ENCODE measurements at regions not wholly inside any gene's neighbourhood (a gene's known extent, or its start where the extent isn't known, plus 50 kb on each side); places are given as distances from the start of the nearest gene placed in this dataset.
"Not testable (repeated sequence)": the region's sequence is repeated elsewhere in the genome, so short reads cannot be mapped to it uniquely, and the experiment has no call there.

- no peak overlapping the region for H3K27ac ChIP-seq (ENCODE audit: low read depth in 1 of 2, low read length in 1 of 2)
- H3K4me3 ChIP-seq, result no peak overlapping the region
- DNase-seq (no peak), ATAC-seq (ENCODE audit: insufficient read depth, low FRiP score) (no peak)
- no peak overlapping the region for H3K9ac ChIP-seq (ENCODE audit: insufficient read depth in 1 of 2, low read length in 2 of 2)
- H3K9me3 ChIP-seq (ENCODE audit: control insufficient read depth in 4 of 4, insufficient read depth in 3 of 4, low read length in 3 of 4), result no peaks in the 10 kb centered on the region
- WGBS, 2 donors, result 87 to 88% methylated on average over 3 of the region's 3 CpGs
- no peaks in the 10 kb centered on the region for H3K27me3 ChIP-seq (ENCODE audit: control insufficient read depth in 3 of 3, insufficient read depth in 3 of 3, low read length in 2 of 3)
- no peaks in the 10 kb centered on the region for H3K36me3 ChIP-seq (ENCODE audit: control insufficient read depth in 4 of 4, insufficient read depth in 4 of 4, low read length in 4 of 4)
- H3K4me1 ChIP-seq (ENCODE audit: control insufficient read depth in 5 of 5, insufficient read depth in 5 of 5, low read length in 5 of 5), result peaks cover 0 to 2% (median 0%) of the 10 kb centered on the region in 5 donors
- TF ChIP-seq CTCF (IDR thresholded peaks at IDR 0.05; ENCODE audit: control extremely low read depth, extremely low read depth), result no peak
Observed at GRCh38 chr5:116861097-116861496, 286.5 kb upstream of the SEMA6A start.

- no peaks in the 10 kb centered on the region for H3K36me3 ChIP-seq (ENCODE audit: control insufficient read depth in 4 of 4, insufficient read depth in 4 of 4, low read length in 4 of 4)
- no peaks in the 10 kb centered on the region for H3K9me3 ChIP-seq (ENCODE audit: control insufficient read depth in 4 of 4, insufficient read depth in 3 of 4, low read length in 3 of 4)
- H3K27me3 ChIP-seq (ENCODE audit: control insufficient read depth in 3 of 3, insufficient read depth in 3 of 3, low read length in 2 of 3), result no peaks in the 10 kb centered on the region
- H3K9ac ChIP-seq (ENCODE audit: insufficient read depth in 1 of 2, low read length in 2 of 2), result no peak overlapping the region
- no peak overlapping the region for H3K4me3 ChIP-seq
- H3K27ac ChIP-seq (ENCODE audit: low read depth in 1 of 2, low read length in 1 of 2), result no peak overlapping the region
- DNase-seq (no peak), ATAC-seq (ENCODE audit: insufficient read depth, low FRiP score) (no peak)
- peaks cover 0 to 2% (median 0%) of the 10 kb centered on the region in 5 donors for H3K4me1 ChIP-seq (ENCODE audit: control insufficient read depth in 5 of 5, insufficient read depth in 5 of 5, low read length in 5 of 5)
- no peak for TF ChIP-seq CTCF (IDR thresholded peaks at IDR 0.05; ENCODE audit: control extremely low read depth, extremely low read depth)
- 79 to 90% methylated on average over 4 of the region's 4 CpGs for WGBS, 2 donors
Observed at GRCh38 chr5:116859666-116860320, 285.2 kb upstream of the SEMA6A start.

- WGBS, 2 donors, result 84 to 88% methylated on average over 4 of the region's 4 CpGs
- no peaks in the 10 kb centered on the region for H3K27me3 ChIP-seq (ENCODE audit: control insufficient read depth in 3 of 3, insufficient read depth in 3 of 3, low read length in 2 of 3)
- ATAC-seq (ENCODE audit: insufficient read depth, low FRiP score) (no peak), DNase-seq (no peak)
- H3K9ac ChIP-seq (ENCODE audit: insufficient read depth in 1 of 2, low read length in 2 of 2), result no peak overlapping the region
- no peaks in the 10 kb centered on the region for H3K36me3 ChIP-seq (ENCODE audit: control insufficient read depth in 4 of 4, insufficient read depth in 4 of 4, low read length in 4 of 4)
- TF ChIP-seq CTCF (IDR thresholded peaks at IDR 0.05; ENCODE audit: control extremely low read depth, extremely low read depth), result no peak
- no peaks in the 10 kb centered on the region for H3K4me1 ChIP-seq (ENCODE audit: control insufficient read depth in 5 of 5, insufficient read depth in 5 of 5, low read length in 5 of 5)
- H3K9me3 ChIP-seq (ENCODE audit: control insufficient read depth in 4 of 4, insufficient read depth in 3 of 4, low read length in 3 of 4), result no peaks in the 10 kb centered on the region
- H3K27ac ChIP-seq (ENCODE audit: low read depth in 1 of 2, low read length in 1 of 2), result no peak overlapping the region
- H3K4me3 ChIP-seq, result no peak overlapping the region
Observed at GRCh38 chr5:116858705-116859333, 284.2 kb upstream of the SEMA6A start.

GRCh38 chr5:116858020-116858419 lies 283.4 kb upstream of the SEMA6A start:
- H3K4me1 ChIP-seq (ENCODE audit: control insufficient read depth in 5 of 5, insufficient read depth in 5 of 5, low read length in 5 of 5); H3K27me3 ChIP-seq (ENCODE audit: control insufficient read depth in 3 of 3, insufficient read depth in 3 of 3, low read length in 2 of 3); ATAC-seq (ENCODE audit: insufficient read depth, low FRiP score); H3K9me3 ChIP-seq (ENCODE audit: control insufficient read depth in 4 of 4, insufficient read depth in 3 of 4, low read length in 3 of 4); H3K27ac ChIP-seq (ENCODE audit: low read depth in 1 of 2, low read length in 1 of 2); H3K36me3 ChIP-seq (ENCODE audit: control insufficient read depth in 4 of 4, insufficient read depth in 4 of 4, low read length in 4 of 4); H3K4me3 ChIP-seq; H3K9ac ChIP-seq (ENCODE audit: insufficient read depth in 1 of 2, low read length in 2 of 2); DNase-seq: not testable (repeated sequence)
- 89 to 91% methylated on average over 4 of the region's 4 CpGs for WGBS, 2 donors
